Suprapubic skin (tissue), 4 donors: ENCODE measurements at regions not wholly inside any gene's neighbourhood (a gene's known extent, or its start where the extent isn't known, plus 50 kb on each side); places are given as distances from the start of the nearest gene placed in this dataset.

Experiments
- EP300 ChIP-seq: sonication (generic); formaldehyde crosslinking; IDR thresholded peaks from one replicate; pipeline ENCODE4 v1.6.1; 2017; ENCODE audit warnings: antibody characterized with exemption
- POLR2A ChIP-seq, 2 donors: fragments of 450-650 bp; IDR thresholded peaks; one replicate each; pipeline ENCODE4 v1.6.1; 2017; ENCODE audit warnings: antibody characterized with exemption in 2 of 2, mild to moderate bottlenecking in 2 of 2, moderate library complexity in 2 of 2
- POLR2AphosphoS5 ChIP-seq, 3 donors: sonication (generic); formaldehyde crosslinking; IDR thresholded peaks; one replicate each; pipeline ENCODE4 v1.6.1; 2017; ENCODE audit warnings: antibody characterized with exemption in 3 of 3
- TF ChIP-seq, protein P1 (sequence below), 2 donors: fragments of 200-600 bp in 1 of 2; fragments of 450-650 bp in 1 of 2; sonication (generic) in 1 of 2; IDR thresholded peaks; one replicate each; pipeline ENCODE4 v1.5.1; 2016 to 2019; ENCODE audit warnings: antibody characterized with exemption in 2 of 2, mild to moderate bottlenecking in 1 of 2, moderate library complexity in 1 of 2

DNA sequence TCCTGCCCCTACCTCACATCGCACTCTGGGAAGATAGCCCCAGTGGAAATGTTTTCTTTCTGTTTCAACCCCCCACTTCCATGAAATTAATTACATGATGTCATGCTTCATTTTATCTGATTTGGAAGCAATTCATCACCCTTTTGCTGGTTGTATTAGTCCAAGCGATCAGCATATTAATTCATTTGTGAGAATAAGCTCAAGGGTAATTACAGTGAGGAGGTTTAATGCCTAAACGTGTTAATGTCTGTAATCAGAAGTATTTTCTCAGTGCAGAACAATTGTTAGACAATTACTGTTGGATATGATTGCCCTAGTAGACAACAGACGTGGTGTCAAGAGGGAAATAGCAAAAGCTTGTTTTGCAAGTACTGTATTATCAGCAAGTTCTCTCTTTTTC, 746.3 kb downstream of the CPS1 start:
- TF ChIP-seq, protein P1, sequence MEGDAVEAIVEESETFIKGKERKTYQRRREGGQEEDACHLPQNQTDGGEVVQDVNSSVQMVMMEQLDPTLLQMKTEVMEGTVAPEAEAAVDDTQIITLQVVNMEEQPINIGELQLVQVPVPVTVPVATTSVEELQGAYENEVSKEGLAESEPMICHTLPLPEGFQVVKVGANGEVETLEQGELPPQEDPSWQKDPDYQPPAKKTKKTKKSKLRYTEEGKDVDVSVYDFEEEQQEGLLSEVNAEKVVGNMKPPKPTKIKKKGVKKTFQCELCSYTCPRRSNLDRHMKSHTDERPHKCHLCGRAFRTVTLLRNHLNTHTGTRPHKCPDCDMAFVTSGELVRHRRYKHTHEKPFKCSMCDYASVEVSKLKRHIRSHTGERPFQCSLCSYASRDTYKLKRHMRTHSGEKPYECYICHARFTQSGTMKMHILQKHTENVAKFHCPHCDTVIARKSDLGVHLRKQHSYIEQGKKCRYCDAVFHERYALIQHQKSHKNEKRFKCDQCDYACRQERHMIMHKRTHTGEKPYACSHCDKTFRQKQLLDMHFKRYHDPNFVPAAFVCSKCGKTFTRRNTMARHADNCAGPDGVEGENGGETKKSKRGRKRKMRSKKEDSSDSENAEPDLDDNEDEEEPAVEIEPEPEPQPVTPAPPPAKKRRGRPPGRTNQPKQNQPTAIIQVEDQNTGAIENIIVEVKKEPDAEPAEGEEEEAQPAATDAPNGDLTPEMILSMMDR (IDR thresholded peaks at IDR 0.05) = no peak
- TF ChIP-seq POLR2A (IDR thresholded peaks at IDR 0.05) = no peak
- no peak for TF ChIP-seq POLR2AphosphoS5 (IDR thresholded peaks at IDR 0.05)
- TF ChIP-seq EP300 = no peak
